Osteoblast (primary cell): ENCODE measurements at regions not wholly inside any gene's neighbourhood (a gene's known extent, or its start where the extent isn't known, plus 50 kb on each side); places are given as distances from the start of the nearest gene placed in this dataset.

ENCODE experiments used
- DNase-seq: peaks from one replicate; pipeline ENCODE4 v3.0.0; 2011; ENCODE audit warnings: low spot score, mixed read lengths; ENCODE audit not compliant: insufficient read length; ENCODE audit errors: missing footprints
- H2AFZ ChIP-seq: 2 replicates; pipeline ENCODE4 v1.6.0; 2011; ENCODE audit warnings: mild to moderate bottlenecking, low read length
- H3K27ac ChIP-seq: 2 replicates; pipeline ENCODE4 v1.5.1; 2011; ENCODE audit warnings: mild to moderate bottlenecking, low read depth, low read length, moderate library complexity
- H3K27me3 ChIP-seq: 2 replicates; pipeline ENCODE4 v1.6.0; 2012; ENCODE audit warnings: mild to moderate bottlenecking, control low read depth, inconsistent platforms, low read length, moderate library complexity; ENCODE audit not compliant: insufficient read depth
- H3K36me3 ChIP-seq: 2 replicates; pipeline ENCODE4 v1.5.1; 2011; ENCODE audit warnings: mild to moderate bottlenecking, low read length, control low read depth, moderate library complexity; ENCODE audit not compliant: insufficient read depth
- H3K4me1 ChIP-seq: 2 replicates; pipeline ENCODE4 v1.5.1; 2011; ENCODE audit warnings: mild to moderate bottlenecking, low read length, control low read depth, moderate library complexity; ENCODE audit not compliant: insufficient read depth
- H3K4me2 ChIP-seq: 2 replicates; pipeline ENCODE4 v1.6.0; 2011; ENCODE audit warnings: mild to moderate bottlenecking, low read length; ENCODE audit not compliant: insufficient read depth
- H3K4me3 ChIP-seq: fragments of 200-600 bp; sonication (generic); 3 replicates; pipeline ENCODE4 v1.5.1; 2012; ENCODE audit warnings: mild to moderate bottlenecking, low read length, inconsistent platforms; ENCODE audit not compliant: insufficient read depth
- H3K79me2 ChIP-seq: 2 replicates; pipeline ENCODE4 v1.6.0; 2012; ENCODE audit warnings: mild to moderate bottlenecking, low read length, control low read depth, inconsistent platforms; ENCODE audit not compliant: insufficient read depth
- H3K9me3 ChIP-seq: 2 replicates; pipeline ENCODE4 v1.5.1; 2011; ENCODE audit warnings: low read depth, low read length, control low read depth
- H4K20me1 ChIP-seq: 2 replicates; pipeline ENCODE4 v1.6.0; 2012; ENCODE audit warnings: mild to moderate bottlenecking, low read length, control low read depth; ENCODE audit not compliant: insufficient read depth
- CTCF ChIP-seq: IDR thresholded peaks from 2 replicates; pipeline ENCODE4 v1.5.1; 2011; ENCODE audit warnings: mild to moderate bottlenecking, low read depth, low read length, moderate library complexity; ENCODE audit errors: extremely low read depth

GRCh38 chr2:191740759-191741158, 62.8 kb downstream of the NABP1 start:
- no peak overlapping the region for H2AFZ ChIP-seq
- DNase-seq: no peak
- H3K9me3 ChIP-seq: no peaks in the 10 kb centered on the region
- no peaks in the 10 kb centered on the region for H3K79me2 ChIP-seq
- H3K4me3 ChIP-seq: no peak overlapping the region
- H3K4me1 ChIP-seq: peaks cover 4% of the 10 kb centered on the region
- no peak overlapping the region for H3K4me2 ChIP-seq
- no peak overlapping the region for H3K27ac ChIP-seq
- H3K27me3 ChIP-seq: peaks cover 6% of the 10 kb centered on the region
- TF ChIP-seq CTCF: no peak
- H4K20me1 ChIP-seq: no peaks in the 10 kb centered on the region
- H3K36me3 ChIP-seq: no peaks in the 10 kb centered on the region

GRCh38 chr2:191746346-191747169, 68.6 kb downstream of the NABP1 start:
- DNase-seq: no peak
- peak overlapping the region; percentile 46 for H3K4me2 ChIP-seq

GRCh38 chr2:191747170-191747530, 69.2 kb downstream of the NABP1 start:
- Histone ChIP-seq H4K20me1 (no peaks in the 10 kb centered on the region), H3K79me2 (no peaks in the 10 kb centered on the region), H3K4me3 (no peak overlapping the region), H3K4me1 (peaks cover 31% of the 10 kb centered on the region), H3K36me3 (no peaks in the 10 kb centered on the region), H3K27ac (no peak overlapping the region), H3K4me2 (peak overlapping the region; percentile 46), H3K9me3 (no peaks in the 10 kb centered on the region), H2AFZ (no peak overlapping the region), H3K27me3 (no peaks in the 10 kb centered on the region)
- no peak for DNase-seq
- TF ChIP-seq CTCF: no peak

More at GRCh38 chr2:191746346-191747169, 68.6 kb downstream of the NABP1 start:
- Histone ChIP-seq H3K9me3 (no peaks in the 10 kb centered on the region), H3K4me3 (no peak overlapping the region), H3K79me2 (no peaks in the 10 kb centered on the region), H3K36me3 (no peaks in the 10 kb centered on the region), H2AFZ (no peak overlapping the region), H4K20me1 (no peaks in the 10 kb centered on the region), H3K27ac (no peak overlapping the region), H3K27me3 (no peaks in the 10 kb centered on the region), H3K4me1 (peaks cover 31% of the 10 kb centered on the region)
- no peak for TF ChIP-seq CTCF

- H2AFZ ChIP-seq: no peak overlapping the region
- no peak overlapping the region for H3K4me3 ChIP-seq
- no peaks in the 10 kb centered on the region for H3K27me3 ChIP-seq
- peak overlapping the region; percentile 25 for H3K4me2 ChIP-seq
- TF ChIP-seq CTCF: no peak
- H3K36me3 ChIP-seq: no peaks in the 10 kb centered on the region
- peaks cover 31% of the 10 kb centered on the region for H3K4me1 ChIP-seq
- DNase-seq: no peak
- no peaks in the 10 kb centered on the region for H3K79me2 ChIP-seq
- H3K27ac ChIP-seq: peak overlapping the region; percentile 0
- no peaks in the 10 kb centered on the region for H3K9me3 ChIP-seq
- H4K20me1 ChIP-seq: no peaks in the 10 kb centered on the region
Observed at GRCh38 chr2:191748059-191748461, 70.1 kb downstream of the NABP1 start.
